ENCODE measurements at regions not wholly inside any gene's neighbourhood (a gene's known extent, or its start where the extent isn't known, plus 50 kb on each side); places are given as distances from the start of the nearest gene placed in this dataset.

- H3K4me3 ChIP-seq (ENCODE audit: control insufficient read depth in 2 of 3, extremely low read depth in 1 of 3, insufficient read depth in 2 of 3, low read depth in 1 of 3, low read length in 3 of 3), result no peak overlapping the region
- H3K79me2 ChIP-seq (ENCODE audit: control insufficient read depth, insufficient read depth, low read length), result no peaks in the 10 kb centered on the region
- peaks cover 10% of the 10 kb centered on the region for H3K9me3 ChIP-seq (ENCODE audit: control insufficient read depth, low read depth, low read length)
- no peaks in the 10 kb centered on the region for H3K27me3 ChIP-seq (ENCODE audit: control insufficient read depth, extremely low read depth, insufficient read depth, low read length)
- H4K20me1 ChIP-seq (ENCODE audit: control insufficient read depth, extremely low read depth, insufficient read depth, low read length), result no peaks in the 10 kb centered on the region
- no peaks in the 10 kb centered on the region for H3K4me1 ChIP-seq (ENCODE audit: control insufficient read depth, extremely low read depth, insufficient read depth, low read length)
- dilution Hi-C loops (cut with MboI; ENCODE audit: extremely low pct_ligation_motif_present, low sequenced_read_pairs), result no loop called here
- no peak overlapping the region for H3K4me2 ChIP-seq (ENCODE audit: control insufficient read depth, extremely low read depth, insufficient read depth, low read depth, low read length)
- no peaks in the 10 kb centered on the region for H3K9me1 ChIP-seq (ENCODE audit: control insufficient read depth, extremely low read depth, insufficient read depth, low read length)
- no peak overlapping the region for H3K9ac ChIP-seq (ENCODE audit: control insufficient read depth, extremely low read depth, insufficient read depth, low read length)
- no peak overlapping the region for H3K27ac ChIP-seq (ENCODE audit: control insufficient read depth, insufficient read depth, low read length)
- FAIRE-seq (no peak), DNase-seq (ENCODE audit: low read depth, low spot score) (no peak)
- H3K36me3 ChIP-seq (ENCODE audit: control insufficient read depth in 2 of 2, extremely low read depth in 1 of 2, insufficient read depth in 2 of 2, low read length in 2 of 2), result no peaks in the 10 kb centered on the region
- TF ChIP-seq EZH2 (IDR thresholded peaks at IDR 0.05; ENCODE audit: low read length), result no peak
- TF ChIP-seq, protein P1, sequence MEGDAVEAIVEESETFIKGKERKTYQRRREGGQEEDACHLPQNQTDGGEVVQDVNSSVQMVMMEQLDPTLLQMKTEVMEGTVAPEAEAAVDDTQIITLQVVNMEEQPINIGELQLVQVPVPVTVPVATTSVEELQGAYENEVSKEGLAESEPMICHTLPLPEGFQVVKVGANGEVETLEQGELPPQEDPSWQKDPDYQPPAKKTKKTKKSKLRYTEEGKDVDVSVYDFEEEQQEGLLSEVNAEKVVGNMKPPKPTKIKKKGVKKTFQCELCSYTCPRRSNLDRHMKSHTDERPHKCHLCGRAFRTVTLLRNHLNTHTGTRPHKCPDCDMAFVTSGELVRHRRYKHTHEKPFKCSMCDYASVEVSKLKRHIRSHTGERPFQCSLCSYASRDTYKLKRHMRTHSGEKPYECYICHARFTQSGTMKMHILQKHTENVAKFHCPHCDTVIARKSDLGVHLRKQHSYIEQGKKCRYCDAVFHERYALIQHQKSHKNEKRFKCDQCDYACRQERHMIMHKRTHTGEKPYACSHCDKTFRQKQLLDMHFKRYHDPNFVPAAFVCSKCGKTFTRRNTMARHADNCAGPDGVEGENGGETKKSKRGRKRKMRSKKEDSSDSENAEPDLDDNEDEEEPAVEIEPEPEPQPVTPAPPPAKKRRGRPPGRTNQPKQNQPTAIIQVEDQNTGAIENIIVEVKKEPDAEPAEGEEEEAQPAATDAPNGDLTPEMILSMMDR (optimal IDR thresholded peaks at IDR 0.05 in 1 of 3, IDR thresholded peaks at IDR 0.05 in 1 of 3, conservative IDR thresholded peaks at IDR 0.05 in 1 of 3; ENCODE audit: extremely low read depth in 1 of 3, insufficient read depth in 2 of 3, low read length in 3 of 3), result no peak
- no peak overlapping the region for H2AFZ ChIP-seq (ENCODE audit: control insufficient read depth, low read length)
These were observed 117.7 kb upstream of the GSC start for GRCh38 chr14:94887591-94887990.

GRCh38 chr14:94886931-94887330 is 117.0 kb upstream of the GSC start:
- Histone ChIP-seq H3K4me2 (ENCODE audit: control insufficient read depth, extremely low read depth, insufficient read depth, low read depth, low read length) (no peak overlapping the region), H4K20me1 (ENCODE audit: control insufficient read depth, extremely low read depth, insufficient read depth, low read length) (no peaks in the 10 kb centered on the region), H3K4me1 (ENCODE audit: control insufficient read depth, extremely low read depth, insufficient read depth, low read length) (no peaks in the 10 kb centered on the region), H3K4me3 (ENCODE audit: control insufficient read depth in 2 of 3, extremely low read depth in 1 of 3, insufficient read depth in 2 of 3, low read depth in 1 of 3, low read length in 3 of 3) (no peak overlapping the region), H3K79me2 (ENCODE audit: control insufficient read depth, insufficient read depth, low read length) (no peaks in the 10 kb centered on the region), H3K27ac (ENCODE audit: control insufficient read depth, insufficient read depth, low read length) (no peak overlapping the region), H3K9ac (ENCODE audit: control insufficient read depth, extremely low read depth, insufficient read depth, low read length) (no peak overlapping the region), H3K9me3 (ENCODE audit: control insufficient read depth, low read depth, low read length) (peaks cover 10% of the 10 kb centered on the region), H2AFZ (ENCODE audit: control insufficient read depth, low read length) (no peak overlapping the region), H3K36me3 (ENCODE audit: control insufficient read depth in 2 of 2, extremely low read depth in 1 of 2, insufficient read depth in 2 of 2, low read length in 2 of 2) (no peaks in the 10 kb centered on the region), H3K27me3 (ENCODE audit: control insufficient read depth, extremely low read depth, insufficient read depth, low read length) (no peaks in the 10 kb centered on the region), H3K9me1 (ENCODE audit: control insufficient read depth, extremely low read depth, insufficient read depth, low read length) (no peaks in the 10 kb centered on the region)
- dilution Hi-C loops (cut with MboI; ENCODE audit: extremely low pct_ligation_motif_present, low sequenced_read_pairs), result no loop called here
- no peak for TF ChIP-seq EZH2 (IDR thresholded peaks at IDR 0.05; ENCODE audit: low read length)
- DNase-seq (ENCODE audit: low read depth, low spot score) (no peak), FAIRE-seq (no peak)

DNA sequence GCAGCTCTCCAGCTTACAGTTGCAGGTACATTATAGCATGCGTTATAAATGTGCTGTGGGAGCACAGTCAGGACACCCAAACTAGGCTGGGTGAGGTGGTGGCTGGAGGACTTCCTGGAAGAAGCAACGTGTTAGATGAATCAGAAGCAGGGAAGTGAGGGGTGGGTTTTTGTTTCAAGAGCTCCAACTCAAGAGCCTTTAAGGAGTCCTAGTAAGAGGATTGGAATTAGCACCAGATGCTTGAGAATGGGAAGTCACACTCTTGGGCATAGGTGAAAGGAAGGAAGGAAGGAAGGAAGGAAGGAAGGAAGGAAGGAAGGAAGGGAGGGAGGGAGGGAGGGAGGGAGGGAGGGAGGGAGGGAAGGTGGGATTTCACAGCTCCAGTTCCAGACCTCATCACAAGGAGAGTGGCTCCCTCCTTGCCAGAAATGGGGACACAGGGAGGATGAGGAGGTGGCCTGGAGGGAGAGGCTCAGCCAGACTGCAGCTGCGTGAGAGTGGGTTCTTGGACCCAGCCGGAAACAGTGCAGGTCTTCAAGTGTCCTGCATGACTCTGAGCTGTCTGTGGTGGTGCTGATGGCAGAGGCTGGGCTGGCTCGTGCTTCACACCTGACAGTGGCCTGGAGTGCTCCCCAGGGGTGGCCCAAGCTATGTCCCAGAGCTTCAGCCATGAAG is 115.7 kb upstream of the GSC start:
- dilution Hi-C loops (cut with MboI; ENCODE audit: extremely low pct_ligation_motif_present, low sequenced_read_pairs), result no loop called here
- Histone ChIP-seq H3K4me2 (ENCODE audit: control insufficient read depth, extremely low read depth, insufficient read depth, low read depth, low read length) (no peak overlapping the region), H3K9me1 (ENCODE audit: control insufficient read depth, extremely low read depth, insufficient read depth, low read length) (no peaks in the 10 kb centered on the region), H3K4me1 (ENCODE audit: control insufficient read depth, extremely low read depth, insufficient read depth, low read length) (no peaks in the 10 kb centered on the region), H3K4me3 (ENCODE audit: control insufficient read depth in 2 of 3, extremely low read depth in 1 of 3, insufficient read depth in 2 of 3, low read depth in 1 of 3, low read length in 3 of 3) (no peak overlapping the region), H3K79me2 (ENCODE audit: control insufficient read depth, insufficient read depth, low read length) (no peaks in the 10 kb centered on the region), H3K9ac (ENCODE audit: control insufficient read depth, extremely low read depth, insufficient read depth, low read length) (no peak overlapping the region), H3K27me3 (ENCODE audit: control insufficient read depth, extremely low read depth, insufficient read depth, low read length) (no peaks in the 10 kb centered on the region), H4K20me1 (ENCODE audit: control insufficient read depth, extremely low read depth, insufficient read depth, low read length) (no peaks in the 10 kb centered on the region), H3K27ac (ENCODE audit: control insufficient read depth, insufficient read depth, low read length) (no peak overlapping the region), H2AFZ (ENCODE audit: control insufficient read depth, low read length) (no peak overlapping the region), H3K9me3 (ENCODE audit: control insufficient read depth, low read depth, low read length) (peaks cover 8% of the 10 kb centered on the region), H3K36me3 (ENCODE audit: control insufficient read depth in 2 of 2, extremely low read depth in 1 of 2, insufficient read depth in 2 of 2, low read length in 2 of 2) (no peaks in the 10 kb centered on the region)
- DNase-seq (ENCODE audit: low read depth, low spot score) (no peak), FAIRE-seq (no peak)
- no peak for TF ChIP-seq EZH2 (IDR thresholded peaks at IDR 0.05; ENCODE audit: low read length)
- TF ChIP-seq, protein P1 (optimal IDR thresholded peaks at IDR 0.05 in 1 of 3, IDR thresholded peaks at IDR 0.05 in 1 of 3, conservative IDR thresholded peaks at IDR 0.05 in 1 of 3; ENCODE audit: extremely low read depth in 1 of 3, insufficient read depth in 2 of 3, low read length in 3 of 3), result no peak

Data from keratinocyte (primary cell).